ENCODE measurements at regions not wholly inside any gene's neighbourhood (a gene's known extent, or its start where the extent isn't known, plus 50 kb on each side); places are given as distances from the start of the nearest gene placed in this dataset.

GRCh38 chr20:40892642-40893041 is 136.0 kb upstream of the TOP1 start:
- Histone ChIP-seq H3K9ac (ENCODE audit: low read length) (no peak overlapping the region), H3K79me2 (ENCODE audit: insufficient read depth, low read length) (no peaks in the 10 kb centered on the region), H3K4me2 (ENCODE audit: low read length) (no peak overlapping the region), H3K36me3 (ENCODE audit: insufficient read depth, low read length) (no peaks in the 10 kb centered on the region), H3K27ac (ENCODE audit: low read depth, low read length) (no peak overlapping the region), H3K9me3 (ENCODE audit: insufficient read depth, low read depth, low read length) (no peaks in the 10 kb centered on the region), H3K4me3 (ENCODE audit: insufficient read depth, low read depth, low read length) (no peak overlapping the region), H4K20me1 (ENCODE audit: insufficient read depth, low read length) (no peaks in the 10 kb centered on the region), H3K27me3 (ENCODE audit: insufficient read depth, low read length) (no peaks in the 10 kb centered on the region), H2AFZ (ENCODE audit: low read depth, low read length) (no peak overlapping the region), H3K4me1 (ENCODE audit: insufficient read depth, low read length) (no peaks in the 10 kb centered on the region)
- Mint-ChIP-seq H3K27me3 (ENCODE audit: low read depth, unreplicated experiment) (peaks cover 30% of the 10 kb centered on the region), H3K27ac (ENCODE audit: unreplicated experiment) (no peak overlapping the region), H3K9me3 (ENCODE audit: unreplicated experiment) (no peaks in the 10 kb centered on the region), H3K36me3 (ENCODE audit: low read depth, unreplicated experiment) (no peaks in the 10 kb centered on the region), H3K4me1 (ENCODE audit: low read depth, unreplicated experiment) (no peaks in the 10 kb centered on the region), H3K4me3 (ENCODE audit: unreplicated experiment) (no peak overlapping the region)
- TF ChIP-seq EZH2 (IDR thresholded peaks at IDR 0.05; ENCODE audit: insufficient read depth, low read length) (no peak), CTCF (IDR thresholded peaks at IDR 0.05; ENCODE audit: insufficient read depth, low read depth, low read length) (no peak)
- no peak for FAIRE-seq
- DNase-seq (ENCODE audit: low read depth), result no peak

GRCh38 chr20:40893610-40894236 is 134.9 kb upstream of the TOP1 start:
- H3K27ac Mint-ChIP-seq (ENCODE audit: unreplicated experiment), result no peak overlapping the region
- no peak overlapping the region for H3K9ac ChIP-seq (ENCODE audit: low read length)
- H3K4me3 Mint-ChIP-seq (ENCODE audit: unreplicated experiment), result no peak overlapping the region
- H3K4me2 ChIP-seq (ENCODE audit: low read length), result no peak overlapping the region
- FAIRE-seq (no peak), DNase-seq (ENCODE audit: low read depth) (no peak)
- peaks cover 30% of the 10 kb centered on the region for H3K27me3 Mint-ChIP-seq (ENCODE audit: low read depth, unreplicated experiment)
- no peaks in the 10 kb centered on the region for H3K9me3 ChIP-seq (ENCODE audit: insufficient read depth, low read depth, low read length)
- H3K9me3 Mint-ChIP-seq (ENCODE audit: unreplicated experiment), result no peaks in the 10 kb centered on the region
- H3K4me1 ChIP-seq (ENCODE audit: insufficient read depth, low read length), result no peaks in the 10 kb centered on the region
- H3K27ac ChIP-seq (ENCODE audit: low read depth, low read length), result no peak overlapping the region
- H2AFZ ChIP-seq (ENCODE audit: low read depth, low read length), result no peak overlapping the region
- no peaks in the 10 kb centered on the region for H3K36me3 Mint-ChIP-seq (ENCODE audit: low read depth, unreplicated experiment)
- H3K4me1 Mint-ChIP-seq (ENCODE audit: low read depth, unreplicated experiment), result no peaks in the 10 kb centered on the region
- TF ChIP-seq EZH2 (IDR thresholded peaks at IDR 0.05; ENCODE audit: insufficient read depth, low read length) (no peak), CTCF (IDR thresholded peaks at IDR 0.05; ENCODE audit: insufficient read depth, low read depth, low read length) (no peak)
- H3K79me2 ChIP-seq (ENCODE audit: insufficient read depth, low read length), result no peaks in the 10 kb centered on the region
- H3K4me3 ChIP-seq (ENCODE audit: insufficient read depth, low read depth, low read length), result no peak overlapping the region
- H3K36me3 ChIP-seq (ENCODE audit: insufficient read depth, low read length), result no peaks in the 10 kb centered on the region
- no peaks in the 10 kb centered on the region for H4K20me1 ChIP-seq (ENCODE audit: insufficient read depth, low read length)
- no peaks in the 10 kb centered on the region for H3K27me3 ChIP-seq (ENCODE audit: insufficient read depth, low read length)

GRCh38 chr20:40894237-40894630 is 134.4 kb upstream of the TOP1 start:
- Mint-ChIP-seq H3K9me3 (ENCODE audit: unreplicated experiment) (no peaks in the 10 kb centered on the region), H3K4me3 (ENCODE audit: unreplicated experiment) (no peak overlapping the region)
- FAIRE-seq, result no peak

More at GRCh38 chr20:40894237-40894630, 134.4 kb upstream of the TOP1 start:
- Histone ChIP-seq H3K4me2 (ENCODE audit: low read length) (no peak overlapping the region), H3K79me2 (ENCODE audit: insufficient read depth, low read length) (no peaks in the 10 kb centered on the region), H2AFZ (ENCODE audit: low read depth, low read length) (no peak overlapping the region), H3K4me3 (ENCODE audit: insufficient read depth, low read depth, low read length) (no peak overlapping the region), H3K4me1 (ENCODE audit: insufficient read depth, low read length) (no peaks in the 10 kb centered on the region), H4K20me1 (ENCODE audit: insufficient read depth, low read length) (no peaks in the 10 kb centered on the region), H3K27ac (ENCODE audit: low read depth, low read length) (no peak overlapping the region), H3K27me3 (ENCODE audit: insufficient read depth, low read length) (no peaks in the 10 kb centered on the region), H3K36me3 (ENCODE audit: insufficient read depth, low read length) (no peaks in the 10 kb centered on the region), H3K9me3 (ENCODE audit: insufficient read depth, low read depth, low read length) (no peaks in the 10 kb centered on the region), H3K9ac (ENCODE audit: low read length) (no peak overlapping the region)
- no peak overlapping the region for H3K27ac Mint-ChIP-seq (ENCODE audit: unreplicated experiment)
- H3K27me3 Mint-ChIP-seq (ENCODE audit: low read depth, unreplicated experiment), result peaks cover 30% of the 10 kb centered on the region
- no peak for DNase-seq (ENCODE audit: low read depth)
- H3K4me1 Mint-ChIP-seq (ENCODE audit: low read depth, unreplicated experiment), result no peaks in the 10 kb centered on the region
- no peak for TF ChIP-seq CTCF (IDR thresholded peaks at IDR 0.05; ENCODE audit: insufficient read depth, low read depth, low read length)
- TF ChIP-seq EZH2 (IDR thresholded peaks at IDR 0.05; ENCODE audit: insufficient read depth, low read length), result no peak
- no peaks in the 10 kb centered on the region for H3K36me3 Mint-ChIP-seq (ENCODE audit: low read depth, unreplicated experiment)
